ENCODE measurements at regions not wholly inside any gene's neighbourhood (a gene's known extent, or its start where the extent isn't known, plus 50 kb on each side); places are given as distances from the start of the nearest gene placed in this dataset.
A peak's percentile ranks its signal among the peaks of the same experiment; 100 is the strongest.
"Not testable (repeated sequence)": the region's sequence is repeated elsewhere in the genome, so short reads cannot be mapped to it uniquely, and the experiment has no call there.

DNA sequence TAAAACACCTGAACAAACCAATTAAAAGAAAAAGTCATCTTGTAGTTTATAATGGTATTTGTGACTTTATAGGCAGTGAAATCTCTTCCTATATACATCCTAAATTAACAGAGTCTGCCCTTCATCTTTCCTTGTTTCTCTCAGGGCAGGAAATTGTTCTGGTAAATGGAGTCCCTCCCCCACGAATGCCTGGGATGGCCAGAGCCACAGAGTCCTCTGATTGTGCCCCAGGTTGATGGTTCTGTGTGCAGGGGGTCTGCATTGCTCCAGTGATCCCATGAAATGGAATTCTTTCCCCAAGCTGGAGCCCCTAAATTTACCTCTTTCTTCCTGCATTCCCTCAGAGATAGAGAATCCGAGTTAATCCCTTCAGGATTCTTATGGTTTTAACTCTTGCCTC, 155.5 kb downstream of the MTX2 start:
- DNase-seq (ENCODE audit: low spot score), result no peak

GRCh38 chr2:176427549-176427948, 158.3 kb downstream of the MTX2 start:
- DNase-seq (ENCODE audit: low spot score), result no peak

GRCh38 chr2:176428944-176429469, 159.8 kb downstream of the MTX2 start:
- DNase-seq (ENCODE audit: low spot score), result not testable (repeated sequence)

DNA sequence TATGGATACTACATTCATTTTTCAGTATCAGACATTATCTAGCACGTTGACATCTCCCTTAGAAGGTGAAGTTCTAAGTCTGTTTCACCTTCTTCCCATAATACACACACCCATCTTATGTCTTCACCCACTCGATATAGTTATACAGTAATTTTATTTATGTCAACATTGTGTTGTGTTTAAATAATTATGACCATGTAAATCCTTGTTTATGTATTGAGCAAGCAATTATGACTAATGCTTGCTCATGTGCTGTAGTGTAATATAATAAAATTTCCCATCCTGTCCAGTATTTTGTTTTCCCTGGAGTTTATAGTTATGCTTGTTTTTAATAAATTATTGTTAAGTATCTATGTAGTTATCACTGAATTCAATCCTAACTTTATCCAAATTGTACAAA, 163.2 kb downstream of the MTX2 start:
- DNase-seq (ENCODE audit: low spot score), result no peak

GRCh38 chr2:176435729-176436128, 166.5 kb downstream of the MTX2 start:
- DNase-seq (ENCODE audit: low spot score), result no peak

DNA sequence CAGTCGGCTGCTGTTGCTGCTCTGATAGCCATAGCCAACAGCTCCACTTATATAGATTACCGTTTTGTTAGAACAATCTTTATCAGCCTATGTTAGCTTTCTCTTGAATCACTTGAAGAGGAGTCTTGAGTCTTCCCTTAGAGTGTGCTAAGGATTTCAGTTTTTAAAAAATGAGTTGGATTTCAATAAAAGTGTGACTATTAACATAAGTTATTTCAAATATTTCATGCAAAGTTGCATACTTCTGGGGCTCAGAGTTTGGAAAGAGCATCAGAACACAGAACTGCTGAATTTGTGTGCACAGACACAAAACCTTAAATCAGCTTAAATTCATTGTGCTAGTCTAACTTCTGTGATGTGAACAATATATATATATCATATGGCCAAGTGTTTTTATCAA, 174.7 kb downstream of the MTX2 start:
- no peak for DNase-seq (ENCODE audit: low spot score)

- no peak for DNase-seq (ENCODE audit: low spot score)
These were observed 176.7 kb downstream of the MTX2 start for GRCh38 chr2:176445956-176446355.

GRCh38 chr2:176446718-176447414, 177.6 kb downstream of the MTX2 start:
- no peak for DNase-seq (ENCODE audit: low spot score)

DNA sequence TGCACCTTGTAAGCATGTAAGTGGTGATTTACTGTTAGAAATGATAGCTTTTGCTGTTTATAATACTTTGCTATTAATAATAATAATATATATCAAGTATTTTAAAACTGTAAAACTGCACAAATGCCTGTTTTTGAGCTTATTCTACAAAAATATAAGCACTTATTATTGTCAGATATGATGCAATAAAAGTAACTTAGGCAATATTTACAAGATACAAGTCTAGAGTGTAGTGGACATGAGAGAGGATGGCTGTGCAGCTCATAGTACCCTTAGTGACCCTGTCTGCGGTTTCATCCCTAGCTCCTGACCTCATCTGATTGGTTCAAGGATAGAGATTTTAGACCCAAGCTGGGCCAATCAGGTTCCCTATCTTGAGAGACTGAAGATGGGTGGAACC, 178.4 kb downstream of the MTX2 start:
- DNase-seq (ENCODE audit: low spot score), result no peak

DNA sequence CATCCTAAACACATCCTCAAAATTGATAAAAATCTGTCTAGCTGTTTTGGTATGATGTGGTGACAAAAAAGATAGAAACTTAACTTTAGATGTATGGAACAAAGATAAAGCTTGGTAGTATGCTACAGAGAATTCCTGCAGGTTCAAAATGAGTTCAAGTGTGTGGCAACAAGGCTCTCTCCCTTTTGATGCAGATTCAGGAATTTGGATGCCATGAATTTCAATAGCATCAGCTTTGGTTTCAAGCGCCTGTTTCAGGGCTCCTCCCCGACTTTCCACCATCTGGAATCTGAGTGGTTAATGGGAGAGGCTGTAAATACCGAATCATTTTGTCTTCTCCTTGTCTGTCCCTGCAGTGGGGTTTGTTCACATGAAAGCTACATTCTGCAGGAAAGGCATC, 180.6 kb downstream of the MTX2 start:
- DNase-seq (ENCODE audit: low spot score), result no peak

DNA sequence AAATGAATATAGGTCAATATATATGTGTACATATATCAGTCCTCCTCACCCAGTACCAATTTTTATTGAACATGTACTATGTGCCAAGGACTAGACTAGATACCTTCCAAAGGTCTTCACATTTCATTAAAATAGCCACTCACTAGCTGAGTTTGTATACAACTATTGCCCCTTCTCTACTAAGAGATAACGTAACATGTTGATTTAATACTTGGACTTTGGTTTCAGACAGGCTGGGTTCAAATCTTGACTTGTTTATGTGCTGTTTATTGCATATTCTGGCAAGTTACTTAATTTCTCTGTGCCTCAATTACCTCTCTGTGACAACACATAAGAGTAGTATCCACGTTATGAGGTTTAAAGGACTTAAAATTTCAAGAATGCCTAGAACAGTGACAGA, 184.5 kb downstream of the MTX2 start:
- no peak for DNase-seq (ENCODE audit: low spot score)

DNA sequence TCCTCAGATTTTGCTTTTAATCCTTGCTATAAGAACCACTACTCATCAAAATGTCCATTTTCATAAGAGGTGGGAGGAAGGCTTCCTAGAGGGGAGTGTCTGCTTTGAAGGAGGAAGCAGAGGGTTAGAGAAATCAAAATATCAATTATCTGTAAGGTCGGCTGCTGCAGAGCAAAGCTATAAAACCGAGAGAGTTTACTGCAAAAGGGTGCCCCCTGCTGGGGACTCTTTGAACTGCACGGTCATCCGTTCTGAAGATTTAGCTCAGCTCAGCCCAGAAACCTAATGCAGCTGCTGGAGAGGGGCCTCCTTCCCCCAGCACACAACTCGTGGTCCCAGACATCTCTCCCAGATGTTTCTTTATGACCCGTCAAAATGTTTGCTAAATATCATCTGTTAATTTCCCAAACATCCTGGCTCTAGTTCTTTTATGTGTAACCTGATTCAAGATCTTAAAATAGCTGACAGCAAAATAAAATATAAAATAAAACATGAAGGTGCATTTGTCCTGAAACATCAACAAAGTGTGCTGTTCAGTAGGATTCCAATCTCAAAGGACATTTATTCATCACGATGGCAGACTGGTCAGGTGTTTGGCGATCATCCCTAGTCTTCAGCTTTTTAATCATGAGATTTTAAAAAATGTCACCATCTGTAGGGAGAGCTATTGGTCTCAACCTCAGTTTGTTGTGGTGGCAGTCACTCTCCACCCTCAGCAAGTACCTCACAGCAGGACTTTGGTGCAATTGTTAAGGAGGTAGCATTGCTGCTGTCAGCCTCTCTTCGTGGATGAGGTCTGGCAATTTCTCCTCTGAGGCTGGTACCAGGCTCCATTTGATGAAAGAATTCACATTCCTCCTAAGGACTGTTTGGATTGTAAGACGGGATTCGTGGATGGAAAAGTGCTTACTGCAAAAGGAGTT, 185.9 kb downstream of the MTX2 start:
- peak; percentile 70 for DNase-seq (ENCODE audit: low spot score)

GRCh38 chr2:176455816-176456291, 186.6 kb downstream of the MTX2 start:
- DNase-seq (ENCODE audit: low spot score), result no peak

GRCh38 chr2:176457481-176457880, 188.2 kb downstream of the MTX2 start:
- no peak for DNase-seq (ENCODE audit: low spot score)

GRCh38 chr2:176461098-176461808, 192.0 kb downstream of the MTX2 start:
- no peak for DNase-seq (ENCODE audit: low spot score)

GRCh38 chr2:176461809-176462670, 192.8 kb downstream of the MTX2 start:
- no peak for DNase-seq (ENCODE audit: low spot score)

- DNase-seq (ENCODE audit: low spot score), result no peak
These were observed 194.3 kb downstream of the MTX2 start for GRCh38 chr2:176463546-176463945.

GRCh38 chr2:176464886-176465564, 195.8 kb downstream of the MTX2 start:
- DNase-seq (ENCODE audit: low spot score), result no peak

GRCh38 chr2:176466918-176467452, 197.7 kb downstream of the MTX2 start:
- no peak for DNase-seq (ENCODE audit: low spot score)

DNA sequence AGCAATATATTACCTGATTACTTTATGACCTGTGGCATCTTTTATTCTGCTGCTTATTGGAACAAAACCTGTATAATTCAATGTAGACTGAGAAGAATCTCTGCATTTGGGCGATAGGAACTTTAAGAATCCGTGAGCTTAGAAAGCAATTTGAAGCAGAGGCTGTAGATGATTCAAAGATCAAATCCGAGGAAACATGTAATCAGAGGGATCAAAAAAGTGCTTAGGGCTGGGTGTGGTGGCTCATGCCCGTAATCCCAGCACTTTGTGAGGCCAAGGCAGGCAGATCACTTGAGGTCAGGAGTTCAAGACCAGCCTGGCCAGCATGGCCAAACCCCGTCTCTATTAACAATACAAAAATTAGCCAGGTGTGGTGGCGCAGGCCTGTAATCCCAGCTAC, 198.4 kb downstream of the MTX2 start:
- DNase-seq (ENCODE audit: low spot score), result no peak
